Ureter (tissue), 1 donor: ENCODE measurements at regions not wholly inside any gene's neighbourhood (a gene's known extent, or its start where the extent isn't known, plus 50 kb on each side); places are given as distances from the start of the nearest gene placed in this dataset.
A peak's percentile ranks its signal among the peaks of the same experiment; 100 is the strongest.
"Not testable (repeated sequence)": the region's sequence is repeated elsewhere in the genome, so short reads cannot be mapped to it uniquely, and the experiment has no call there.

Source experiments
- DNase-seq: peaks from one replicate; pipeline ENCODE4 v3.0.0-alpha.2; 2020; ENCODE audit warnings: low spot score
- donor health status: DM: yes; HTN: yes; CAD: no.

- not testable (repeated sequence) for DNase-seq
Measured at GRCh38 chr1:78203410-78203982, 157.7 kb downstream of the GIPC2 start.

GRCh38 chr1:78210175-78210574 lies 164.4 kb downstream of the GIPC2 start:
- DNase-seq, result no peak

- no peak for DNase-seq
Measured at GRCh38 chr1:78211483-78212092, 165.8 kb downstream of the GIPC2 start.

GRCh38 chr1:78214334-78214733 lies 168.6 kb downstream of the GIPC2 start:
- DNase-seq, result no peak

GRCh38 chr1:78222225-78222959 lies 176.6 kb downstream of the GIPC2 start:
- no peak for DNase-seq

GRCh38 chr1:78222960-78223358 lies 177.2 kb downstream of the GIPC2 start:
- no peak for DNase-seq

- no peak for DNase-seq
Measured at GRCh38 chr1:78223417-78224215, 177.8 kb downstream of the GIPC2 start.

GRCh38 chr1:78224246-78224785 lies 178.6 kb downstream of the GIPC2 start:
- no peak for DNase-seq

- no peak for DNase-seq
Measured at GRCh38 chr1:78224861-78225552, 179.2 kb downstream of the GIPC2 start.

GRCh38 chr1:78226784-78227183 lies 181.0 kb downstream of the GIPC2 start:
- no peak for DNase-seq

- DNase-seq, result no peak
Measured at GRCh38 chr1:78227705-78228635, 182.2 kb downstream of the GIPC2 start.

- DNase-seq, result no peak
Measured at GRCh38 chr1:78229344-78229743, 183.6 kb downstream of the GIPC2 start.

- DNase-seq, result no peak
Measured at GRCh38 chr1:78231477-78231876, 185.7 kb downstream of the GIPC2 start.

GRCh38 chr1:78231894-78232293 lies 186.1 kb downstream of the GIPC2 start:
- DNase-seq, result no peak

- DNase-seq, result no peak
Measured at GRCh38 chr1:78232630-78233029, 186.9 kb downstream of the GIPC2 start.

- DNase-seq, result no peak
Measured at GRCh38 chr1:78234496-78234895, 188.7 kb downstream of the GIPC2 start.

GRCh38 chr1:78236716-78237115 lies 190.9 kb downstream of the GIPC2 start:
- no peak for DNase-seq

- peak; percentile 54 for DNase-seq
Measured at GRCh38 chr1:78237364-78237916, 191.7 kb downstream of the GIPC2 start.

- DNase-seq, result no peak
Measured at GRCh38 chr1:78240191-78240590, 194.4 kb downstream of the GIPC2 start.

- no peak for DNase-seq
Measured at GRCh38 chr1:78240755-78241154, 195.0 kb downstream of the GIPC2 start.
